Body of pancreas (tissue), 4 donors: ENCODE measurements at regions not wholly inside any gene's neighbourhood (a gene's known extent, or its start where the extent isn't known, plus 50 kb on each side); places are given as distances from the start of the nearest gene placed in this dataset.

Experiments
- ATAC-seq: fragments of 150-250 bp; one replicate; pipeline ENCODE4 v1.9.1; 2016
- DNase-seq, 4 donors: peaks; one replicate each; pipeline ENCODE4 v3.0.0-alpha.2; 2019
- H3K27ac ChIP-seq, 4 donors: fragments of 200-600 bp; sonication (generic); 1 replicate in 3 of 4; 2 replicates in 1 of 4; pipeline versions ENCODE4 v1.5.1 to v1.6.1; 2016 to 2019; ENCODE audit warnings: mild to moderate bottlenecking in 1 of 4, mixed read lengths in 1 of 4, moderate library complexity in 1 of 4
- H3K27me3 ChIP-seq, 2 donors: fragments of 200-600 bp; sonication (generic); one replicate each; pipeline ENCODE4 v1.6.0; 2016; ENCODE audit warnings: mild to moderate bottlenecking in 1 of 2
- H3K36me3 ChIP-seq, 2 donors: fragments of 200-600 bp; sonication (generic); replicated peaks in 1 of 2; 2 replicates each; pipeline ENCODE4 v1.5.1; 2016; ENCODE audit warnings: low read depth in 2 of 2; ENCODE audit not compliant: insufficient read depth in 1 of 2
- H3K4me1 ChIP-seq: fragments of 200-600 bp; sonication (generic); one replicate; pipeline ENCODE4 v1.6.0; 2016
- H3K4me3 ChIP-seq, 2 donors: fragments of 200-600 bp; sonication (generic); 1 replicate in 1 of 2; 2 replicates in 1 of 2; pipeline ENCODE4 v1.5.1; 2016 to 2019
- H3K9me3 ChIP-seq, 3 donors: fragments of 200-600 bp; sonication (generic); 1 replicate in 2 of 3; 2 replicates in 1 of 3; pipeline ENCODE4 v1.5.1; 2016
- CTCF ChIP-seq, 7 experiments: fragments of 450-650 bp in 4 of 7; fragments of 200-600 bp in 3 of 7; sonication (generic) in 3 of 7; IDR thresholded peaks; one replicate each; pipeline ENCODE4 v1.5.1; 2016 to 2019; ENCODE audit warnings: antibody characterized with exemption in 7 of 7
- POLR2A ChIP-seq, 3 donors: fragments of 450-650 bp; IDR thresholded peaks; one replicate each; pipeline ENCODE4 v1.6.1; 2016; ENCODE audit warnings: antibody characterized with exemption in 3 of 3, mild to moderate bottlenecking in 2 of 3
- WGBS, 2 donors: methylation state at CpG; one replicate each; pipeline ENCODE4 v1.1.5; 2017; 5-methylcytosine and 5-hydroxymethylcytosine counted together
- intact Hi-C: fragments of 100-400 bp; cut with DNase I; formaldehyde crosslinking; loops from one replicate; pipeline ENCODE4 v1.15.1; 2023

DNA sequence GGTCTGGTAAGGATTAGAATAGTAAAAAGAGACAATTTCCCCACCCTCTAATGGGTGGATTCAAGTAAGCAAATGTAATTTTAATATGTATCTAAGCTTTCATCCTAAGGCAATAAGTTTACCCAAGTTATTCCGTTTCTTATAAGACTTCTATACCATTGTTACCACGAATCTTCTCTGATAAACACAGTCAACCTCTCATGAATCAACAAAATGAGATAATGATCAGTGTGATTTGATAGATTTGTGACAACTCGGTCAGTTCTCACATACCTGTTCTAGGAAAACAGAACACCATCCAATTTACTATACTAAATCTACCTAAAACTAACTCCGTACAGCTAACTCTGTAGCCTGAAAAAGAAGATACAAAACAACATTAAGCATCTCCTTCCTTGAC, 342.1 kb downstream of the TBL1XR1 start:
- DNase-seq (no peak), ATAC-seq (no peak)
- Histone ChIP-seq H3K36me3 (no peaks in the 10 kb centered on the region), H3K27me3 (no peaks in the 10 kb centered on the region), H3K27ac (no peak overlapping the region), H3K4me1 (no peaks in the 10 kb centered on the region), H3K4me3 (no peak overlapping the region), H3K9me3 (no peaks in the 10 kb centered on the region)
- TF ChIP-seq CTCF (IDR thresholded peaks at IDR 0.05) = no peak
- no peak for TF ChIP-seq POLR2A (IDR thresholded peaks at IDR 0.05)
- 65 to 66% methylated on average over 4 of the region's 4 CpGs for WGBS, 2 donors
- intact Hi-C loops = no loop called here

DNA sequence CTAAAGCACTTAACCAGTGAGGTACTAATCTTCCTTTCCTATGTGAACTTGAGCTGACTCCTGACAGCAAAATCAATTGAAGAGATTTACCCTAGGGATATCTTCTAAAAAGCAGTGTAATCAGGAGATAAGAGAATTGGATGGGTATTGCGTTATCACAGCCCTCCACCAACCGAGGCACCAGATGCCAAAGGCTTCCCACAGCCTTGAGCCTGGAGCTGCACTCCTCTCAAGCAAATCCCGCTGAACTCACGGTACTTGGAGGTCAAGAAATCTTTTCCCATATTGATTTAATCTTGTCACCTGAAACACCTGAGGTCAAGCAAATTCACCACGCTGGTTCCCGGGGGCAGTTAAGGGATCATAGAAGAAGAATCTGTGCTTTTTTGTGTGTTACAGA, 346.8 kb downstream of the TBL1XR1 start:
- no peaks in the 10 kb centered on the region for H3K27me3 ChIP-seq
- H3K27ac ChIP-seq = no peak overlapping the region
- H3K9me3 ChIP-seq = no peaks in the 10 kb centered on the region
- no peak overlapping the region for H3K4me3 ChIP-seq
- ATAC-seq (no peak), DNase-seq (no peak)
- 26 to 38% methylated on average over 6 of the region's 6 CpGs for WGBS, 2 donors
- TF ChIP-seq CTCF (IDR thresholded peaks at IDR 0.05) (no peak), POLR2A (IDR thresholded peaks at IDR 0.05) (no peak)
- no peaks in the 10 kb centered on the region for H3K36me3 ChIP-seq
- no peaks in the 10 kb centered on the region for H3K4me1 ChIP-seq
- intact Hi-C loops = no loop called here

- no peaks in the 10 kb centered on the region for H3K4me1 ChIP-seq
- TF ChIP-seq POLR2A (IDR thresholded peaks at IDR 0.05) (no peak), CTCF (IDR thresholded peaks at IDR 0.05) (no peak)
- no peaks in the 10 kb centered on the region for H3K36me3 ChIP-seq
- 62 to 69% methylated on average over 4 of the region's 4 CpGs for WGBS, 2 donors
- DNase-seq = no peak
- H3K27me3 ChIP-seq = no peaks in the 10 kb centered on the region
- H3K4me3 ChIP-seq = no peak overlapping the region
- no peaks in the 10 kb centered on the region for H3K9me3 ChIP-seq
- H3K27ac ChIP-seq = no peak overlapping the region
- intact Hi-C loops = no loop called here
- ATAC-seq = no peak
Observed at GRCh38 chr3:176848431-176849214, 348.7 kb downstream of the TBL1XR1 start.

- ATAC-seq = no peak
- no peak for DNase-seq
- Histone ChIP-seq H3K27me3 (no peaks in the 10 kb centered on the region), H3K4me1 (no peaks in the 10 kb centered on the region), H3K36me3 (no peaks in the 10 kb centered on the region), H3K27ac (no peak overlapping the region), H3K4me3 (no peak overlapping the region), H3K9me3 (no peaks in the 10 kb centered on the region)
- 77 to 80% methylated on average over 2 of the region's 2 CpGs for WGBS, 2 donors
- intact Hi-C loops = no loop called here
- TF ChIP-seq POLR2A (IDR thresholded peaks at IDR 0.05) = no peak
- no peak for TF ChIP-seq CTCF (IDR thresholded peaks at IDR 0.05)
Observed at GRCh38 chr3:176842914-176843313, 354.4 kb downstream of the TBL1XR1 start.
